GM19351 (cell line): ENCODE measurements at regions not wholly inside any gene's neighbourhood (a gene's known extent, or its start where the extent isn't known, plus 50 kb on each side); places are given as distances from the start of the nearest gene placed in this dataset.
"Not testable (repeated sequence)": the region's sequence is repeated elsewhere in the genome, so short reads cannot be mapped to it uniquely, and the experiment has no call there.

ENCODE experiments used
- ATAC-seq: cut with Tn5 transposase; IDR thresholded peaks from one replicate; pipeline ENCODE4 v1.9.1; 2021; ENCODE audit warnings: mild to moderate bottlenecking, moderate library complexity; ENCODE audit not compliant: unreplicated experiment

GRCh38 chr22:33221568-33221967 lies 163.4 kb upstream of the SYN3 start:
- ATAC-seq, result no peak

- no peak for ATAC-seq
Measured at GRCh38 chr22:33220476-33221080, 162.4 kb upstream of the SYN3 start.

GRCh38 chr22:33219648-33220384 lies 161.6 kb upstream of the SYN3 start:
- no peak for ATAC-seq

GRCh38 chr22:33213383-33214075 lies 155.3 kb upstream of the SYN3 start:
- no peak for ATAC-seq

GRCh38 chr22:33209930-33210784 lies 152.0 kb upstream of the SYN3 start:
- ATAC-seq, result peak; percentile 51

GRCh38 chr22:33204408-33204807 lies 146.2 kb upstream of the SYN3 start:
- no peak for ATAC-seq

- no peak for ATAC-seq
Measured at GRCh38 chr22:33202455-33202854, 144.3 kb upstream of the SYN3 start.

- no peak for ATAC-seq
Measured at GRCh38 chr22:33194529-33195077, 136.4 kb upstream of the SYN3 start.

GRCh38 chr22:33192156-33192555 lies 134.0 kb upstream of the SYN3 start:
- no peak for ATAC-seq

GRCh38 chr22:33188326-33188725 lies 130.1 kb upstream of the SYN3 start:
- no peak for ATAC-seq

- no peak for ATAC-seq
Measured at GRCh38 chr22:33186816-33187215, 128.6 kb upstream of the SYN3 start.

GRCh38 chr22:33180356-33180755 lies 122.2 kb upstream of the SYN3 start:
- no peak for ATAC-seq

- ATAC-seq, result no peak
Measured at GRCh38 chr22:33167998-33168790, 110.0 kb upstream of the SYN3 start.

GRCh38 chr22:33166206-33166605 lies 108.0 kb upstream of the SYN3 start:
- no peak for ATAC-seq

- no peak for ATAC-seq
Measured at GRCh38 chr22:33163815-33164214, 105.6 kb upstream of the SYN3 start.

GRCh38 chr22:33162196-33162595 lies 104.0 kb upstream of the SYN3 start:
- no peak for ATAC-seq

GRCh38 chr22:33160525-33160924 lies 102.3 kb upstream of the SYN3 start:
- ATAC-seq, result no peak

GRCh38 chr22:33154967-33155366 lies 96.8 kb upstream of the SYN3 start:
- not testable (repeated sequence) for ATAC-seq

- ATAC-seq, result no peak
Measured at GRCh38 chr22:33149611-33150010, 91.4 kb upstream of the SYN3 start.

GRCh38 chr22:33144721-33145120 lies 86.5 kb upstream of the SYN3 start:
- no peak for ATAC-seq
